ENCODE measurements at regions not wholly inside any gene's neighbourhood (a gene's known extent, or its start where the extent isn't known, plus 50 kb on each side); places are given as distances from the start of the nearest gene placed in this dataset.

DNA sequence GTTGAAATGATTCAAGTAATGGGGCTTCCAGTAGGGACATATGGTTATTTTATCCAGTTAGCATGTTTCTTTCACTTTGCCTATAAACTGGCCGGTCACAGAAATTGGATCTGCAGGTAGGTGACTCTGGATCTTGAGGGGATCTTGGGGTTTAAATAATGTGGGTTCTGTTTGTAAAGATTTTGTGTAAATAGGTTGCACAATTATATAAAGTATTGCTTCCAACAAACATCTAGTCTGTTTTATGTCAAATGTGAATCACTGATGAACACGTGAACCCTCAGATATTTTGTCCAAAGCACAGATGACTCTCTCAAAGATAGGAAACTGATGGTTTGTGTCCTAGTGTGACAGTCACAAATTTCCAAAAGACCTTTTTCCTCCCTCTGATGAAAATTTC lies 98.4 kb downstream of the ZIC5 start:
- ChIA-PET POLR2A (no interaction called here), CTCF (interaction anchor here (1.3 kb wide), 1 partner anchor 107 kb away, joined by 4 read pairs; no protein-coding TSS in a partner anchor)
- Mint-ChIP-seq H3K4me1 (peaks cover 44% of the 10 kb centered on the region), H3K9me3 (no peaks in the 10 kb centered on the region), H3K27me3 (ENCODE audit: low read depth) (no peaks in the 10 kb centered on the region), H3K4me3 (no peak overlapping the region), H3K36me3 (no peaks in the 10 kb centered on the region), H3K27ac (no peak overlapping the region)
- ATAC-seq (no peak), DNase-seq (ENCODE audit: low spot score) (no peak)
- TF ChIP-seq ZNF423 (CRISPR knock-in tag; IDR thresholded peaks at IDR 0.05) (no peak), TCF7 (CRISPR knock-in tag; IDR thresholded peaks at IDR 0.05; ENCODE audit: low read depth) (no peak)
- TF ChIP-seq, protein P1, sequence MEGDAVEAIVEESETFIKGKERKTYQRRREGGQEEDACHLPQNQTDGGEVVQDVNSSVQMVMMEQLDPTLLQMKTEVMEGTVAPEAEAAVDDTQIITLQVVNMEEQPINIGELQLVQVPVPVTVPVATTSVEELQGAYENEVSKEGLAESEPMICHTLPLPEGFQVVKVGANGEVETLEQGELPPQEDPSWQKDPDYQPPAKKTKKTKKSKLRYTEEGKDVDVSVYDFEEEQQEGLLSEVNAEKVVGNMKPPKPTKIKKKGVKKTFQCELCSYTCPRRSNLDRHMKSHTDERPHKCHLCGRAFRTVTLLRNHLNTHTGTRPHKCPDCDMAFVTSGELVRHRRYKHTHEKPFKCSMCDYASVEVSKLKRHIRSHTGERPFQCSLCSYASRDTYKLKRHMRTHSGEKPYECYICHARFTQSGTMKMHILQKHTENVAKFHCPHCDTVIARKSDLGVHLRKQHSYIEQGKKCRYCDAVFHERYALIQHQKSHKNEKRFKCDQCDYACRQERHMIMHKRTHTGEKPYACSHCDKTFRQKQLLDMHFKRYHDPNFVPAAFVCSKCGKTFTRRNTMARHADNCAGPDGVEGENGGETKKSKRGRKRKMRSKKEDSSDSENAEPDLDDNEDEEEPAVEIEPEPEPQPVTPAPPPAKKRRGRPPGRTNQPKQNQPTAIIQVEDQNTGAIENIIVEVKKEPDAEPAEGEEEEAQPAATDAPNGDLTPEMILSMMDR (IDR thresholded peaks at IDR 0.05): no peak

DNA sequence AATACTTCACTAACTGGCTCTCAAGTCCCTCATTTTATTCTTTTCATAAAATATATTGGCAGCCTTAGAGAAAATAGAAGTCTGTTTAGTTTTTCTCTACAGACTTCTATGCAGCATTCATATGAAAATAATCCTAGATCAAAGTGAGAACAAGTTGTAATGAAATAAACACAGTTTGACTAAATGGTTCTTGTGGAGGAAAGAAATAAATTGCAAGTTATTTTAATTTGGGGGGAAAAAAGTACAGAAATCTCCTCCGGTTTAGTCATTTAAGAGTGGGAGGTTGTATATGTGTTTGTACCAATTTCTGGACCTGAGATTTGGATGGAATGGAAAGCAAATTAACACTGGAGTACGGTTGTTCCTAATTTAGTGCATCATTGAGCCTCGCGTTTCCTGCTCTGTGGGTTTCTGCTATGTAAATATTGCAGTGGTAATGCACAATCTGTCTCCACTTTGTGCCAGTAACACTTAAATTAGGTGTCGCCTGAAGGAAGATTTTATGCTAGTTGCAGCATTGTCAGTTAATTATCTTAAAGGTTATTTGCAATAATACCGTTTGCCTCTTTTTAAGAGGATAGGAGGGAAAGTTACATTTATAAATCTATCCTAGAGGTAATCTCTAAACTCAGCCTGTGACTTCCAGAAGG lies 100.2 kb downstream of the ZIC5 start:
- H3K27ac Mint-ChIP-seq: no peak overlapping the region
- DNase-seq (ENCODE audit: low spot score): no peak
- peaks cover 49% of the 10 kb centered on the region for H3K4me1 Mint-ChIP-seq
- H3K4me3 Mint-ChIP-seq: no peak overlapping the region
- TF ChIP-seq ZNF423 (CRISPR knock-in tag; IDR thresholded peaks at IDR 0.05) (no peak), E2F1 (CRISPR knock-in tag; IDR thresholded peaks at IDR 0.05) (no peak), HMGA2 (CRISPR knock-in tag; IDR thresholded peaks at IDR 0.05) (no peak)
- ChIA-PET CTCF (no interaction called here), POLR2A (no interaction called here)
- H3K27me3 Mint-ChIP-seq (ENCODE audit: low read depth): no peaks in the 10 kb centered on the region
- no peaks in the 10 kb centered on the region for H3K36me3 Mint-ChIP-seq
- ATAC-seq: no peak
- no peaks in the 10 kb centered on the region for H3K9me3 Mint-ChIP-seq

- no peak overlapping the region for H3K4me3 Mint-ChIP-seq
- no peaks in the 10 kb centered on the region for H3K27me3 Mint-ChIP-seq (ENCODE audit: low read depth)
- no peaks in the 10 kb centered on the region for H3K36me3 Mint-ChIP-seq
- no peaks in the 10 kb centered on the region for H3K9me3 Mint-ChIP-seq
- ChIA-PET POLR2A (no interaction called here), CTCF (no interaction called here)
- TF ChIP-seq, protein P2, sequence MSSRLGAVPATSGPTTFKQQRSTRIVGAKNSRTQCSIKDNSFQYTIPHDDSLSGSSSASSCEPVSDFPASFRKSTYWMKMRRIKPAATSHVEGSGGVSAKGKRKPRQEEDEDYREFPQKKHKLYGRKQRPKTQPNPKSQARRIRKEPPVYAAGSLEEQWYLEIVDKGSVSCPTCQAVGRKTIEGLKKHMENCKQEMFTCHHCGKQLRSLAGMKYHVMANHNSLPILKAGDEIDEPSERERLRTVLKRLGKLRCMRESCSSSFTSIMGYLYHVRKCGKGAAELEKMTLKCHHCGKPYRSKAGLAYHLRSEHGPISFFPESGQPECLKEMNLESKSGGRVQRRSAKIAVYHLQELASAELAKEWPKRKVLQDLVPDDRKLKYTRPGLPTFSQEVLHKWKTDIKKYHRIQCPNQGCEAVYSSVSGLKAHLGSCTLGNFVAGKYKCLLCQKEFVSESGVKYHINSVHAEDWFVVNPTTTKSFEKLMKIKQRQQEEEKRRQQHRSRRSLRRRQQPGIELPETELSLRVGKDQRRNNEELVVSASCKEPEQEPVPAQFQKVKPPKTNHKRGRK (CRISPR knock-in tag; IDR thresholded peaks at IDR 0.05; ENCODE audit: borderline replicate concordance): no peak
- TF ChIP-seq ZNF263 (CRISPR knock-in tag; IDR thresholded peaks at IDR 0.05; ENCODE audit: low read depth) (no peak), ETV6 (CRISPR knock-in tag; IDR thresholded peaks at IDR 0.05) (no peak), CREM (CRISPR knock-in tag; IDR thresholded peaks at IDR 0.05) (no peak)
- TF ChIP-seq, protein P3, sequence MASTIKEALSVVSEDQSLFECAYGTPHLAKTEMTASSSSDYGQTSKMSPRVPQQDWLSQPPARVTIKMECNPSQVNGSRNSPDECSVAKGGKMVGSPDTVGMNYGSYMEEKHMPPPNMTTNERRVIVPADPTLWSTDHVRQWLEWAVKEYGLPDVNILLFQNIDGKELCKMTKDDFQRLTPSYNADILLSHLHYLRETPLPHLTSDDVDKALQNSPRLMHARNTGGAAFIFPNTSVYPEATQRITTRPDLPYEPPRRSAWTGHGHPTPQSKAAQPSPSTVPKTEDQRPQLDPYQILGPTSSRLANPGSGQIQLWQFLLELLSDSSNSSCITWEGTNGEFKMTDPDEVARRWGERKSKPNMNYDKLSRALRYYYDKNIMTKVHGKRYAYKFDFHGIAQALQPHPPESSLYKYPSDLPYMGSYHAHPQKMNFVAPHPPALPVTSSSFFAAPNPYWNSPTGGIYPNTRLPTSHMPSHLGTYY (CRISPR knock-in tag; IDR thresholded peaks at IDR 0.05): no peak
- DNase-seq (ENCODE audit: low spot score) (no peak), ATAC-seq (no peak)
- H3K27ac Mint-ChIP-seq: peak overlapping the region; percentile 79
- H3K4me1 Mint-ChIP-seq: peaks cover 58% of the 10 kb centered on the region
These were observed 101.0 kb downstream of the ZIC5 start for GRCh38 chr13:99870541-99870940.

DNA sequence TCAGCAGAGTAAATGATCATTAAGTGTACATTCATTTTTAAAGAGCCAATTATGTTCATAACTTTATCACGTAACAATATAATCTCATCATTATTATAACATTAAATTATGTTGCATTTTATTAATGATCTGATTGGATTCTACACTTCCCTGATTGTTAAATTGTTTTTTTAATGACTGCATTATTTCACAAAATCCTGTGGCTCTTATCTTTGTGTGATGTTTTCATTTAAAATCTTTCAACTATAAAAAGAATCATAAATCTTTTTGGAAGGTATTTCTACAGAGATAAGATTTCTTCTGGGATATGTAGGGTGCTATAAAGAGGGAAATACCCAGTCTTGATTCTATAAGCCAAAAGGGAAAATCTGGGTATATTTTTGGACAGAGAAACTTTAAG lies 101.7 kb downstream of the ZIC5 start:
- Mint-ChIP-seq H3K36me3 (no peaks in the 10 kb centered on the region), H3K9me3 (no peaks in the 10 kb centered on the region), H3K27me3 (ENCODE audit: low read depth) (no peaks in the 10 kb centered on the region), H3K4me1 (peaks cover 65% of the 10 kb centered on the region), H3K27ac (no peak overlapping the region), H3K4me3 (no peak overlapping the region)
- ChIA-PET POLR2A (no interaction called here), CTCF (no interaction called here)
- ATAC-seq (no peak), DNase-seq (ENCODE audit: low spot score) (no peak)
- no peak for TF ChIP-seq TP53 (CRISPR knock-in tag; IDR thresholded peaks at IDR 0.05)
- no peak for TF ChIP-seq CREM (CRISPR knock-in tag; IDR thresholded peaks at IDR 0.05)
- no peak for TF ChIP-seq FOXP1 (CRISPR knock-in tag; IDR thresholded peaks at IDR 0.05; ENCODE audit: borderline replicate concordance)
- TF ChIP-seq MLX (CRISPR knock-in tag; IDR thresholded peaks at IDR 0.05): no peak
- TF ChIP-seq ZNF263 (CRISPR knock-in tag; IDR thresholded peaks at IDR 0.05; ENCODE audit: low read depth): no peak
- TF ChIP-seq CBFB (CRISPR knock-in tag; IDR thresholded peaks at IDR 0.05; ENCODE audit: low read depth): no peak
- no peak for TF ChIP-seq KAT7 (CRISPR knock-in tag; IDR thresholded peaks at IDR 0.05; ENCODE audit: borderline replicate concordance)
- no peak for TF ChIP-seq EMX1 (CRISPR knock-in tag; IDR thresholded peaks at IDR 0.05)
- TF ChIP-seq HMGXB4 (CRISPR knock-in tag; IDR thresholded peaks at IDR 0.05): no peak
- TF ChIP-seq, protein P4, sequence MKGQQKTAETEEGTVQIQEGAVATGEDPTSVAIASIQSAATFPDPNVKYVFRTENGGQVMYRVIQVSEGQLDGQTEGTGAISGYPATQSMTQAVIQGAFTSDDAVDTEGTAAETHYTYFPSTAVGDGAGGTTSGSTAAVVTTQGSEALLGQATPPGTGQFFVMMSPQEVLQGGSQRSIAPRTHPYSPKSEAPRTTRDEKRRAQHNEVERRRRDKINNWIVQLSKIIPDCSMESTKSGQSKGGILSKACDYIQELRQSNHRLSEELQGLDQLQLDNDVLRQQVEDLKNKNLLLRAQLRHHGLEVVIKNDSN (CRISPR knock-in tag; IDR thresholded peaks at IDR 0.05): no peak
- TF ChIP-seq ELF4 (CRISPR knock-in tag; IDR thresholded peaks at IDR 0.05; ENCODE audit: low read depth): no peak
- TF ChIP-seq JAZF1 (CRISPR knock-in tag; IDR thresholded peaks at IDR 0.05): no peak
